ELF-1 (cell line): ENCODE measurements at regions not wholly inside any gene's neighbourhood (a gene's known extent, or its start where the extent isn't known, plus 50 kb on each side); places are given as distances from the start of the nearest gene placed in this dataset.

Experiments used
- DNase-seq: peaks from one replicate; pipeline ENCODE4 v3.0.0-alpha.2; 2016; ENCODE audit warnings: low read depth, low spot score

DNA sequence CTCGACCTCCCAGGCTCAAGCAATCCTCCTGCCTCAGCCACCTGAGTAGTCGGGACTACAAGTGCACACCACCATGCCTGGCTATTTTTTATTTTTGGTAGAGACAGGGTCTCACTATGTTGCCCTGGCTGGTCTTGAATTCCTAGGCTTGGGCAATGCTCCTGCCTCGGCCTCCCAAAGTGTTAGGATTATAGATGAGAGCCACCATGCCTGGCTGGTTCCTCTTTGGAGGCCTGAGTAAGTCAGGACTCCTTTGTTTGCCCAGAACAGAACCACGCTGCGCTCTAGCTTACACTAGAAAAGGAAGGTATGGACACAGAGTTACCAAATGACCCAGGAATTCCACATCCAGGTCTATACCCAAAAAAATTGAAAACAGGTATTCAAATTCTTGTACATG lies 135.9 kb upstream of the SLC1A4 start:
- DNase-seq = no peak

DNA sequence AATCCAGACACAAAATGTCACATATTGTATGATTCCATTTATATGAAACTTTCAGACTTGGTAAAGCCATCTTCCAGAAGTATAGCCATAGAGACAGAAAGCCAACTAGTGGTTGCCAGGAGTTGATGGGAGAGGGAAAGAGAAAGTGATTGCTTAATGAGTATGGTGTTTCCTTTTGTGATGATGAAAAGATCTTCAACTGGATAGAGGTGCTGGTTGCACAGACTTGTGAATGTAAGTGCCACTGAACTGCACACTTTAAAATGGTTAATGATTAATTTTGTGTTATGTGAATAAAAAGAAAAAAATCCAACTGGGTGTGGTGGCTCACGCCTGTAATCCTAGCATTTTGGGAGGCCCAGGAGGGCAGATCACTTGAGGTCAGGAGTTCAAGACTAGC lies 135.3 kb upstream of the SLC1A4 start:
- DNase-seq = no peak

DNA sequence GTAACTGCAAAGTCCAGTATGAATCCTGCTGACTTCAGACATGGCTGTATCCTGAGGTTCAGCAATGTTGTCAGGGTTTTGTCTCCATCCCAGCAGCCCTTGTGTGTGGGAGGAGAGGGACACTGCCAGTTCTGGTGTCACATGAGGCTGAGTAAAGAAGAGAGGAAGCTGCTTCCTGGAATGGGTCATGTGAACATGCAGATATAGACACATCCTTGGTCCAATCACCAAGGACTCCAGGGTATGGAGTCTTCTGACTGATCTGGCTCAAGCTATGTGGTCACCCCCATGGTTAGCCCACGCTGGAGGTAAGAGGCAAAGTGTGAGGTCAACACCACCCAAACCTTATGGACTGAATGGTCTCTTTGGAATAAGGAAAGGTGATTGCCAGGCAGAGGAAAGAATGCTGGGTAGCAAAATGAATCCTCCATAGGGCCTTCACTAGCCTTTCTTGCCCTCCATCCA lies 134.4 kb upstream of the SLC1A4 start:
- DNase-seq = no peak

DNA sequence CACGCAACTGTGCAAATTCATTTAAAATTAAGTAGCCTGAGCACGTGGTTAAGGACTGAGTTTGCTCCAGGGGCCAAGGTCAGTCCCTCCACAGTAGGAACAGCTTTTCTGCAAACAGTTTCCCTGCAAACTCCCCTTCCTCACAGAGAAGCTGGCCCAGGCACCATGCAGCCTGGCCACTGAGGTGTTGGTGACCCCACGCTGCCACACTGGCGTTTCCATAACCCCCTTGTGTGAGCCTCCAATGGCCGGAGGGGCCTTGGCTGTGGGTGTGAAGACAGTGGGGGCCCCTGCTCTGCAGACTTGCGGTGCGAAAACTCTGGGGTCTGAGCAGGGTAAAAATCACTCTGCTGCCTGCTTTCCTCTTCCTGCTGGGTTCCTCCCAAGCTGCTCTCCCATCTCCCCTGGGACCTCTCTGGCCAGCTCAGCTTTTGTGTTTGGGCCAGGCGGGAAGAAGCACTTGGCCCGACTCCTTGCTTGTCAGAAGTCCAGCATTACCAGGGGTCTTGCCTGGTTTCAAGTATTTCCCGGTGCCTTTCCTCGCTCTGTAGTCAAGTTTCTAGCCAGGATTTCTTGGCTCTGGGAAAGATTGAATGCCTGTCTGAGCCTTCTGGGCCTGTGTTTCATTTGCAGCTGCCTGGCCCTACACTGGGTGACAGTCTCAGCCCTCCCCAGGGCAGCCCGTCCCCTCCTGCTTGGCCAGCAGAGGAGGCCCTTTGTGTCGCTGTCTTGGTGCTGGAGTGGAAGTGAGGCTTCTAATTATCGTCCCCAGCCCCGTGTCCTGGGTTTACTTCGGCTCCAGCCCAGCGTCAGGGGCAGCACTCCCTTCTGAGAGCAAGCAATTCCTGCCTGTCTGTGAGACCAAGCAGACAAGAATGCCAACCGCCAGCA lies 131.4 kb upstream of the SLC1A4 start:
- peak; percentile 72 for DNase-seq

- no peak for DNase-seq
Observed at GRCh38 chr2:64858541-64859311, 130.5 kb upstream of the SLC1A4 start.

GRCh38 chr2:64859312-64860212 lies 129.6 kb upstream of the SLC1A4 start:
- DNase-seq = peak; percentile 82

GRCh38 chr2:64860276-64860885 lies 128.8 kb upstream of the SLC1A4 start:
- DNase-seq = no peak

DNA sequence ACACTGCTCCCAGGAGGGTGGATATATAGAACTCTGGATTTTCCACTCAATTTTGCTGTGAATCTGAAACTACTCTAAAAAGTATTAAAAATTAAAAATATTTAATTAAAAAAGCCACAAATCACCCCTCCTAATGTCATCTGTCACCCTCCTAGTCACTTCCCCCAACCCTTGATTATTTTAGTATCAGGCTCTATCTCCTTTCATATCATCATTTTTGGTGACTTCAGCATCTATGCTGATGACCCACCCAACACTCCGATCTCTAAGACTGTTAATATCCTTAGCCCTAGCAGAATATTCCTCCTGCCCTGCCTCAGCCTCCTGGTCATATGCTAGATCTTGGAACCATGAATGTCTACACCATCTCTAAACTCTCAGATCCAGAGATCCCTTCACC lies 128.3 kb upstream of the SLC1A4 start:
- DNase-seq = no peak

DNA sequence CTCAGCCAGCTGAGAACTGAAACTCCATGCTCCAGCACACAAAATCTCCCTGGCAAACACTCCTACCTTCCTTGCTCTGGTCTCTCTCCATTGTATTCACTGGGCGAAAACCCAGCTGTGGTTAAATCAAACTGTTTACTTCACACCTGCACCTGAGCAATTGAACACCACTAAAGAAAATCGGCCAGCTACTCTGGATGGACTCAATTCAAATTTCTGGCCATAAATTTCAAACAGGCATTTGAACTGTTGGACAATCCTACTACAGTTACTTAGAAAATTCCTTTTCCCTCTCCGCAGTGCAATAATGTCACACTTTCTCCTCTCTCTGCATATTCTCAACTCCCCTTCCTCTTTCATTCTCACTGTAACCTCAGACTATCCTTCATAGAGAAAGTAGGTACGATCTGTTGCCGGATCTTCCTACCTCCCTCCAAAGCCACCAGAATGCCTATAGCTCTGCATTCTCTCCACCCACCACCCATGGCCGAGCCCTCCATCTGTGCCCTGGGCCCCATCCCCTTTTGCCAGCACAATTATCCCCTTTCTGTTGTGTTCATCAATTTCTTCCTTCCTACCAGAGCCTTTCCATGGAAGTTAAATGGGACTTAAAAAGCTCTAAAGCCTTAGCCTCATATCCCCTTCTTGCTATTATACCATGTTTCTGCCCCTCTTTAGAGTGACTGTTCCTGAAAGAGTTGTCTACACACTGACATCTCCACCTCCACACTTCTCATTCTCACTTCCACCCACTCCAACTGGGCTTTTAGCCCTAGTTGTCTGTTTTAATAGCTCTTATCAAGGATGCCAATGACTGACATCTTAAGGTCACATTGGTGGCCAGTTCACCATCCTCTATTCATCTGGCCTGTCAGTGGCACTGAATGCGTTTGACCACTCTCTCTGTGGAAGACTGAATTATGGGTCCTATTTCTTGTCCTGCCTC lies 127.5 kb upstream of the SLC1A4 start:
- DNase-seq = no peak

DNA sequence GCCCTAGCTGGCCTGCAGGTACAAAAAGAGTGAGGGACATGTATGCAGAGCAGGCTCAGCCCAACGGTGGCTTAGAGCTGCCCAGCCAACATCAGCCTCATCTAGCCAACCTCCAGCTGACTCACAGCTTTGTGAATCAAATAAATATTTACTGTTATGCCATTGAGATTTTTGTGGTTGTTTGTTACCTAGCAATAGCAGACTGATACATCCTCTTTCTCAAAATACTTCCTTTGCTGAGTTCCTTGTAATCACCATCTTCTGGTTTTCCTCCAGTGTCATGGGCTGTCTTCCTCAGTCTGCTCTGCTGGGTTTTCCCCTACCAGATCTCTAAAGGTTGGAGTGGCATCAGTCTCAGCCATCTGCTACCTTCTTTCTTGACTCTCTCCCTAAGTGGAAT lies 126.6 kb upstream of the SLC1A4 start:
- DNase-seq = no peak

GRCh38 chr2:64863097-64863820 lies 125.9 kb upstream of the SLC1A4 start:
- DNase-seq = no peak

- DNase-seq = peak; percentile 72
Observed at GRCh38 chr2:64865073-64865830, 123.9 kb upstream of the SLC1A4 start.

DNA sequence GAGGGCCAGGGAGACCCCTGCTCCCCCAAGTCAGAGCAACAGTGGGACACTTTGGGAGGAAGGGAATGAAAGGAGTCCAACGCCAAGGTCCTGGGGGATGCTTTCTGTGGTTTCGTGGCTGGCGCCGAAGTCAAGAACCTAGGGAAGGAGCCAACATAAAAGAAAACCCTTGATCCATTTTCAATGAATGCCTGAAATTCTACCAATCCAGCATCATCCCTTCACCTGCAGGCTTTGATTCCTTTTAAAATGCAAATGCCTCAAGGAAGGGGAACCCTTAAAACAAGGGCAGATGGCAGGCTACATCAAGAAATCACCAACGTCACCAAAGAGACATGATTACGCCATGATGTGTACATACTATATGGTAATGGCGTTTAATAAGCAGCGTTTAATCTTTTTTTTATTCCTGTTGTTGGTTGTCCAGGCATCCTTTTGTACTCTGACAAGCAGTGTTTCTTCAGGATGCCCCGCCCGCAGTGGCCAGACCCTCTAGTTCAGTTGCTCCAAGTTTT lies 123.3 kb upstream of the SLC1A4 start:
- no peak for DNase-seq

- no peak for DNase-seq
Observed at GRCh38 chr2:64866797-64867196, 122.4 kb upstream of the SLC1A4 start.

DNA sequence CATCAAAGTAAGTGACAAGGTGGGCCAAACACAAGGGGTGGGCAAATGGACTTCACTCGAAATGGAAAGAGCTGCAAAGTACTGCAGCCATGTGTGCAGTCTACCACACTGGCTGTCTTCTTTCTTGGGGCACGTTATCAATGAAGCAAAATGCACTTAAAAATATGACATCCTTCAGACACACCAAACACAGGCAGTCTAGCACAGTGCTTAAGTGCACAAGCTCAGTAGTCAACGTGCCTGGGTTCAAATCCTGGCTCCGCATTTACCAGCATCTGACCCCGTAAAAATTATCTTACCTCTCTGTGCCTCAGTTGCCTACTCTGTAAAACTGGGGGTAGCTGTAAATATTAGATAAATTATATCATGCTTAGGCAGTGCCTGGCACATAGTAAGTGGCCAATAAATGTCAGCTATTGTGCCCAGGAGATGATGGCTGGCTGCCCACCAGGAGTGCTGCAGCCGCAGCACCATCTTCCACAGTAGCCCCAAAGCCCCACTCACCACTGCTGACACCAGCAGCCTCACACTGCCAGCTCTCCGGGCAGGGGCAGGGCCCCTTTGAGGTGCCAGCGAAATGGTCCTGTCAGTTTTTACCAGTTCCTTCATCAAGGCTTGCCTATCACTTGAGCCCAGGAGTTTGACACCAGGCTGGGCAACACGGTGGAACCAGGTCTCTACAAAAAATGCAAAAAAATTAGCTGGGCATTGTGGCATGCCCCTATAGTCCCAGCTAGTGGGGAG lies 121.8 kb upstream of the SLC1A4 start:
- no peak for DNase-seq

DNA sequence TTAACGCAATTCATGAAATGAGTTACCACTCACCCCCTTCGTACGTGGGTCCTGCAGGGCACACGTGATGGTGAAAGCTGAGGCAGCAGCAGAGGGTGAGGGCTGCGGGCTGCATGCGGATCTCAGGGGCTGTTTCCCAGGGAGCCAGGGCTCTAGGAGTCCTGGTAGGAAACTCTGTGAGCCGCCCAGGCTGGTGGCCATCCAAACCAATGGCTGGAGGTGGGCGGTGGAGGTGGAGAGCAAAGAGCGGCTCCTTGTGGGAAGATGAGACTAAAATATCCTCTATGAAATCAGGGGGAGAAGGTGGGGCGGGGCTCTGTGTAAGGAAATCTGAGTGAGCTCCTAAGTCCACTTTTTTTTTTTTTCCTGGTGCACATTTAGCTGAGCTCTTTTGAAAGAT lies 120.1 kb upstream of the SLC1A4 start:
- no peak for DNase-seq

DNA sequence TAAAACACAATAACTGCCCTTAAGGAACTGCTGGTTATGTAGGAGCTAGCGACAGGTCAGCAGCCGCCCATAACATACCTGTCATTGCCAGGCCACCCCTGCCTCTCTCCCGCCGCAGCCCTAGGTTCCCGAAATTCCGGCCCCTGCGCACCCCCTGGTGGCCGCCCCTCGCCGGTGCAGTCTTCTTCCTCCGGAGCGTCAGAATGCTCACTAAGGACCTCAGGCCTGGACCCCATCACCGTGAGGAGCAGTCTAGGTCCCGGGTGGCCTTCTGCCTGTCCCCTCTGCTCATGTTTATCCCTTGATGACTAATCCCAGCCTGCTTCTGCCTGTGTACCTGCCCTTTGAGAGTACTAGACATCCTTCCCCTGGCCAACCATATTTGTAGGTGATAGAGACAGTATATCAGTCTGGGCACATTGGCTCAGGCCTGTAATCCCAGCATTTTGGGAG lies 115.7 kb upstream of the SLC1A4 start:
- DNase-seq = peak; percentile 93

DNA sequence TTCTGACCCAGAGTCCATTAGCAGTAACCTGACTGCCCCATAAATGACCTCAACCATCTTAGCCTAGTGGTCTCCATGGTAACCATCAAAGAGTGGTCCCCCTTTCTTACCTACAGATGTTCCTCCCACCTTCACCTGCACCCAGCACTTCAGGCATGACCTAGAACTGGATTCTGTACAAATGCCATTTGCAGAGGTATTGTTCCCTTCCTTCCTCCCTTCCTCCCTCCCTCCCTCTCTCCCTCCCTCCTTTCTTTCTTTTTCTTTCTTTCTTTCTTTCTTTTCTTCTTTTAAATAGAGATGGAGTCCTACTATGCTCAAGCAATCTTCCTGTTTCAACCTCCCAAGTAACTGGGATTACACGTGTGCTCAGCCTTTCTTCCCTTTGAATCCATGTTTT lies 114.6 kb upstream of the SLC1A4 start:
- DNase-seq = no peak
